Lower leg skin (tissue), 3 donors: ENCODE measurements at regions not wholly inside any gene's neighbourhood (a gene's known extent, or its start where the extent isn't known, plus 50 kb on each side); places are given as distances from the start of the nearest gene placed in this dataset.

Source experiments
- CTCF ChIP-seq, 3 donors: fragments of 450-650 bp; IDR thresholded peaks; one replicate each; pipeline ENCODE4 v1.5.1; 2016; ENCODE audit warnings: antibody characterized with exemption in 3 of 3, mild to moderate bottlenecking in 3 of 3, moderate library complexity in 2 of 3
- POLR2A ChIP-seq, 2 donors: fragments of 450-650 bp; IDR thresholded peaks; one replicate each; pipeline ENCODE4 v1.6.1; 2016 to 2017; ENCODE audit warnings: antibody characterized with exemption in 2 of 2, mild to moderate bottlenecking in 1 of 2, moderate library complexity in 1 of 2

DNA sequence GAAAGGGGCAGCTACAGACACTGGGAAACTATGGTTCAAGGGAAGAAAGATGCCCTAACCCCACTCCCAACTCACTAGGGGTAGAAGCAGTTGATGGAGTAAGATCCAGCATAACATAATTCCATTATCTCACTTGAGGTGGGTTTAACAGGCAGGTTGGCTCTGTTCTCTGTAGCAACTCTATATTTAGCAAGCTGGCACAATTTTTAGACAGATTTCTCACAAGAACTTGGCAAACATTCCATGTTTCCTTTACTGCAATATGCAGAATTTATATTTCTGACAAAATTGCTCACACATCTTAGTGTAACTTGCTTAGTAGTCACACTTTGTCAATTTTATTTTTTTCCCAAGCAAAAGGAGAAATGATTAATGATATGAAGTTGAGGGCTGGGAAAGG, 475.4 kb downstream of the RMST start:
- no peak for TF ChIP-seq CTCF (IDR thresholded peaks at IDR 0.05)
- no peak for TF ChIP-seq POLR2A (IDR thresholded peaks at IDR 0.05)
